HG03460 (cell line): ENCODE measurements at regions not wholly inside any gene's neighbourhood (a gene's known extent, or its start where the extent isn't known, plus 50 kb on each side); places are given as distances from the start of the nearest gene placed in this dataset.
"Not testable (repeated sequence)": the region's sequence is repeated elsewhere in the genome, so short reads cannot be mapped to it uniquely, and the experiment has no call there.

Experiments
- ATAC-seq: cut with Tn5 transposase; IDR thresholded peaks from one replicate; pipeline ENCODE4 v1.9.1; 2021; ENCODE audit not compliant: unreplicated experiment

DNA sequence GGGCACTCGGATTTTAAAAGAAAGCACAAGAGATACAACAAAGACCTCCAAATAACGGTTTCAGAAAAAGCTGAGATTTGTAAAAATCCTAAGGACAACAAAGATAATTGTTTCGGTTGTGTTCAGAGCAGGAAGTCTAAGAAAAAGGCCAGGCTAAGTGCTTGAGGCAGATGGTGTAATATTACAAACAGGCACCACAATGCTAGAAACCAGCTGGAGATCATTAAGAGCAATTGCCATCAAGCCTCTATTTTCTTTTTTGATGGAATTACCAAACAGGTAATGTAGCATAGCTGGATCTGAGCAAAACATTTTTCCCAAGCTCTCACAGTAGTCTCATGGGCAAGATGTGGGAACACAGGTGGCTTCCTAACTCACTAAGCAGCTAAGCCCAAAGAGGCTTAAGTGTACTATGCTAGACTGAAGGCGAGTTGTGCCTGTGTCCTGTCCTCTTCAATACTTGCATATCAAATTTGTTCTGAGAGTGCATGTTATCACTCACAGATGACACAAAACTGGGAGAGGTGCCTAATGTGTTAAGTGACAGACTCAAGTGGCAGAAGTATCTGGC lies 161.6 kb downstream of the GLUL start:
- ATAC-seq, result no peak

DNA sequence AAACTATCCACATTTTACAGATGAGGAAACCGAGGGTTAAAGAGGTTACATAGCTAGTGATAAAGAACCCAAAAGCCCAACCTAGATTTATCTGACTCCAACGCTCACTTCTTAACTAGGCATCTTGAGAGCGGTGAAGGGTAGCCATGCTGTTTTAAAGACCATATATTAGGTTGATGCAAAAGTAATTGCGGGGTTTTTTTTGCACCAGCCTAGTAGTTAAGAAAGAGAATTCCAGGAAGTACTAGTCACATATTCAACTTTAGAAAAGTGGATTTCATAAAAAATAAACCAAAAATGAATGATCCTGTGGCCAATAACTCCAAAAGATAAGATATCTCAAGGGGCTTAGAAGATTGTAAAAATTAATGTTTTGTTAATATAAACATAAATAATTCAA lies 162.1 kb downstream of the GLUL start:
- ATAC-seq, result no peak

DNA sequence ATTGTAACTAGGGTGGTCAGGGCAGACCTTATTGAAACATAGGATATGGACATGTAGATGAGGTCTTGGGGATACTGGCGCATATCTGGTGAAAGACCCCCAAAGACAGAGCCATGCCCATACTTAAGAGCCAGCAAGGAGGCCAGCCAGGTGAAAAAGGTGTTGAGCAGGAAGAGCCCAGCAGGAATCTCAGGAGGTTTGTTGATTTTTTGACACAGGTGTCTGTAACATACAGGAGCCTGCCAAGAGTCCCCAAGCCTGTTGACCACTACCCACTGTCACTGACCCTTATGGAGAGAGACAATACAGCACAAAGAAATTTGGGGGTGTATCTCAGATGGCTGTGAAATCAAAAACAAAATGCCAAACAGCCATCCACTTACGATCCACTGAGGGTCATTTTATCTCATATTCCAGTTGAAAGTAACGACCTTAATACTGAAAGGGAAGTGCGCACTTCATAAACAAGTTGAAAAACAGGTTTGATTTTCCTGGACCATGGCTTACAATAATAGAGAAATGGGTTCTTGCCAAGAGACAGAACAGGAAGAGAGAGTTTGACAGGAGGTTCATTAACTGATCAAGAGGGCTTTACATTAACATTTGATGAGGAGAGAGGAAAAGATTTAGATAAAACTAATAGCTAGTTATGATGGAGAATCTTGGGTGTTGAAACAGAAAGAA lies 163.6 kb downstream of the GLUL start:
- ATAC-seq, result no peak

DNA sequence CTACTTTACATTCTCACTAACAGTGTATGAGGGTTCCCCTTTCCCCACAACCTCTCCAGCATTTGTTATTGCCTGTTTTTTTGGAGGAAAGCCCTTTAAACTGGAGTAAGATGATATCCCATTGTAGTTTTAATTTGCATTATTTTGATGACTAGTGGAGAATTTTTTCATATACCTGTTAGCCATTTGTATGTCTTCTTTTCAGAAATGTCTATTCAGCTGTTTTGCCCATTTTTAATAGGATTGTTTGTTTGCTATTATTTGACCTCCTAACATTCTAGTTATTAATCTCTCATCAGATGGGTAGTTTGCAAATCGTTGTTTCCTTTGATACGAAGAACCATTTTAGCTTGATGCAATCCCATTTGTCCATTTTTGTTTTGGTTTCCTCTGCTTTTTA lies 165.0 kb downstream of the GLUL start:
- ATAC-seq, result no peak

DNA sequence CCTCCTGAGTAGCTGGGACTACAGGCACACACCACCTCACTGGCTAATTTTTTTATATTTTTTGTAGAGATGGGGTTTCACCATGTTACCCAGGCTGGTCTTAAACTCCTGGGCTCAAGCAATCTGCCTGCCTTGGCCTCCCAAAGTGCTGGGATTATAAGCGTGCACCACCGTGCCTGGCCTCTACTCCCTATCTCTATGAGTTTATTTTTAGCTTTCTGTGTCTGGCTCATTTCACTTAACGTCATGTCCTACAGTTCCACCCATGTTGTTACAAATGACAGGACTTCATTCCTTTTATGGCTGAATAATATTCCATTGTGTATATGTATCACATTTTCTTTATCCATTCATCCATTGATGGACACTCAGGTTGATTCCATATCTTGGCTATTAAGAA lies 164.2 kb upstream of the ZNF648 start:
- ATAC-seq, result not testable (repeated sequence)

DNA sequence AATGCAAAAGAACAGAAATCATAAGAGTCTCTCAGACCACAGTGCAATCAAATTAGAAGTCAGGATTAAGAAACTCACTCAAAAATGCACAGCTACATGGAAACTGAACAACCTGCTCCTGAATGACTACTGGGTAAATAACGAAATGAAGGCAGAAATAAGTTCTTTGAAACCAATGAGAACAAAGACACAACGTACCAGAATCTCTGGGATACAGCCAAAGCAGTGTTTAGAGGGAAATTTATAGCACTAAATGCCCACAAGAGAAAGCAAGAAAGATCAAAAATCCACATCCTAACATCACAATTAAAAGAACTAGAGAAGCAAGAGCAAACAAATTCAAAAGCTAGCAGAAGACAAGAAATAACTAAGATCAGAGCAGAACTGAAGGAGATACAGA lies 160.5 kb upstream of the ZNF648 start:
- ATAC-seq, result not testable (repeated sequence)

DNA sequence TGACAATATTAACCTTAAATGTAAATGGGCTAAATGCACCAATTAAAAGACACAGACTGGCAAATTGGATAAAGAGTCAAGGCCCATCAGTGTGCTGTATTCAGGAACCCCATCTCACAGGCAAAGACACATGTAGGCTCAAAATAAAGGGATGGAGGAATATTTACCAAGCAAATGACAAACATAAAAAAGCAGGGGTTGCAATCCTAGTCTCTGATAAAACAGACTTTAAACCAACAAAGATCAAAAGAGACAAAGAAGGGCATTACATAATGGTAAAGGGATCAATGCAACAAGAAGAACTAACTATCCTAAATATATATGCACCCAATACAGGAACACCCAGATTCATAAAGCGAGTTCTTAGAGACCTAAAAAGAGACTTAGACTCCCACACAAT lies 159.9 kb upstream of the ZNF648 start:
- ATAC-seq, result not testable (repeated sequence)

DNA sequence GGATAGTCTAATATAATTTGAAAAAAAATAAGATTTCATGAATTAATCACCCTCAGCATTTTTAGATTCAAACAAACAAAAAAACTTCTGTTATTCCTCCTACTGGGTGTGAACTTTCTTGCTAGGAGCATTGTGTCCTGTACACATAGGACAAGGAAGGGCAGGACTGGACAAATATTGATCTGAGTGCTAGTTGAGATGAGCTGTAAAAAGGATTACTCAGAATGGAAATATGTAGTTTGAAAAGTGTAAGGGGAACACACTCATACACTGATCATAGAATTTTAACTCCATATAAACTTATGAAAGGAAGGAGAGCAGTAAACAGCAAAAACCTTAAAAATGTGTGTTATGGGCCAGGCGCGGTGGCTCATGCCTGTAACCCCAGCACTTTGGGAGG lies 156.5 kb upstream of the ZNF648 start:
- ATAC-seq, result no peak

DNA sequence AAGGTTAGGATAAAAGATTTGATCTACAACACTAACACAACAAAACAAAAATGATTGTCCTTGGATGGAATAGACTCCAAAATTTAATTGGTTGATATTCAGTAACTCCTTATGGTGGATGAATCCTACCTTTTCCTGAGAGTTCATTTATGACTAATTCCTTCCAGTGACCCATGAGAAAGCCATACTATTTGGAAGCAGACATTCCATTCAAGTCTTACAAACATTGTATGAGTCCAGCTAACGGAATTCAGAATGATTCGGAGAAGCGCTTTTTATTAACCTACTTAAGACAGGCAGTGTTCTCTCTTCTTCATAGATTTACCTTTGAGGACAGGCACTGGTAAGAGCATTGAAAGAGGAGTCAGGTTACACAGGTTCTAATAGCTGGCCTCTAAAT lies 155.6 kb upstream of the ZNF648 start:
- no peak for ATAC-seq

DNA sequence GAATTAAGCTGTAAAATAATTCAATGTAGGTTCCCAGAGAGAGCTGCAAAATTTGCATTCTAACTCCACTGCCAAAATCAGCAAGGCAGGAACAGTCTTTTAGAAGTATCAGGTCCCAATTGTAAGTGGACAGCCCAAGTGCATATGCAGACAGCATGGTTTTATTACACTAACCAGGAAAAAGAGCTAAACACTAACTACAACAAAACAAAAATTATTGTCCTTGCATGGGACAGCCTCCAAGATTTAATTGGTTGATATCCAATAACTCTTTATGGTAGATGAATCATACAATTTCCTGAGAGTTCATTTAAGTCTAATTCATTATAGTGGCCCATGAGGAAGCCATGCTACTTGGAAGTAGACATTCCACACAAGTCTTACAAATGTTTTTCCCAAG lies 154.3 kb upstream of the ZNF648 start:
- no peak for ATAC-seq

DNA sequence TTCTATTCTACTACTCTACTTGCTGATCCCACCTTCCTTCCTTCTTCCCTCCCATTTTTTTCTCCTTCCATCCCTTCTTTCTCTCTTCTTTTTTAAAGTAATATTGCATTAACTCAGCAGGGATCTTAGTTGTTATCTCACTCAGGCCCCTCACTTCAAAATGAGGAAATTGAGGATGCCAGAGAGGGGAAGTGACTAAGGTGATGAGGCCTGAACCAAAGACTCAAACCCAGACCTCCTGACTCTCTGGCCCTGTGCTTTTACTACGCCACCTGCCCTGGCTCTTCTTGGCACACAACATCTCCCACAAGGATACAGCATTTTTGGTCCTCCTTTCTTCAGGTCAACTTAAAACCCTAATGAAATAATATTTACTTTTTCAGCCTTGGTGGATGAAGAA lies 151.7 kb upstream of the ZNF648 start:
- no peak for ATAC-seq

DNA sequence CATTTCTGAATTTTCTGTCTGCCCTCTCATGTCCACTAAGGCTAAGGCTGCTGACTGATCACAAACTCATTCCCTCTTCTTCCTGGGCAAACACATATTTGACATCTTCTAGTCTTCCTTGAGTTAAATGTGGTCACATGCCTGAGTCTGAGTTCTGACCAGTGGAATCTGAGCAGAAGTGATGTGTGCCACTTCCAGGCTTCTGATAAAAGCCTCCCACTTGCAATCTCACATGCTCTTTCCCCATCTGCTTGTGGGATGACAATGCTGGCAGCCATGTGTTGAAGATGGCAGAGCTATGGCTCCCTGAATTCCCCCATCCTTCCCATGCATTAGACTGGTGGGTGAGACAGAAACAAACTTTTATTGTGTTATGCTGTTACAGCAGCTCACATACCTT lies 149.9 kb upstream of the ZNF648 start:
- ATAC-seq, result no peak

DNA sequence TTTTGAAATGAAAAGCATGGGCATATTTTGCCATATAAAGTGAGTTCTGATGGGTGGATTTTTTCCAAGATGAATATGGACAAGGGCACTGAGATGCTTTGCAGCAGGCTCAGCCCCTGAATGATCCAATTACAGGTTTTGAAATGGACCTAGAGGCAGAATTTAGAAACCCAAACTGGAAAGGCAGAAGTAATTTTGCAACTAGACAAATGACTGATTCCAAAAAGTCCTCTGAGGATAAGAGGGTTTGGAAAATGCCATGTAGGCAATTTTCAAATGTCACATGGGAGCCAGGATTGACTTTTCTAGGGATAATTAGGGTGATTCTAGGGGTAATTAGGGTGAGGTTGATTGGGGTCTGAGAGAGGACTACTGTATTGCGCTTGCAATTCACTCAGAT lies 148.9 kb upstream of the ZNF648 start:
- no peak for ATAC-seq

DNA sequence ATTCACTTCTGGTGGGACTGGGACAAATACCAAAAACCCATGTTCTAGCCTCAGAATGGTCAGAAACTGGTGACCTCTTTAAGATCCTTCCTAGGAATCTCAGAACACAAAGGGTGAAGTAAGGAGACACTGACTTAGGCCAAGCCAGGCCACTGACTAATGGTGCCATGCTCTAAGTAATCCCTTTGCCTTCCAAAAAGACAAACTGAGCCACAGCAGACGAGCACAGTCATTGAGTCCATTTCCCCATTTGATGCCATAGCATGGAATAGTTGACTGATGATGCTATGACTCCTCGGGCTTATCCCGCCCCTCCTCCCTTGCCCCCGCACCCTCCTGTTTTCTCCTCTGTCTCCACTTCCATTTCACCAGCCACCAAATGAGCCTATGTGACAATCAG lies 145.8 kb upstream of the ZNF648 start:
- ATAC-seq, result no peak

DNA sequence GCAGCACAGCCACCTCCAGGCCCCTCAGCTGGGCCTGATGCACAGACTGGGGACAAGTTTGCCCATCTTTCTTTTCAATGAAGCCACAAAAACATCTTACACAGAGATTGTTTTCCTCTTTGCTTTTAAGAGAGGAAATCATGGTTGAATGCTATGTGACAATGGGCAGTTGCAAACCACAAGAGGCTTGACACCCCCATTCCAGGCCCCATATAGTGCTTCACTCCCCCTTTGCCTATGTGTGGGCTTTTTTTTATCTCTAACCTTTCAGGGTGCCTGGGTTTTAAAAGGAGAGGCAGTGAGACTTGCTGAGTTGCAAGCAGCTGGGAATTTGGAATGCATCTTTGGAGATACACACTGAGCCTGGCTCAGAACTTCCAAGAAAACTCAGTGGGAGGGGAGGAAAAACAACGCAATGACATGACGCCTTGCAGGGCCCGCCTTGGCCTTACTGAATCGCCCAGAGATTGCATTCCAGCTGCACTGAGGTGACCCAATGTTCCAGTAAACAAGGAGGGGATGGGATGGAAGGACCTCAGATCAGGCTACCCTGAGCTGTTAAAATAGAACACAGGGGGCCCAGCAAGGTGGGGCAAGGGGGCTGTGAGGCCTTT lies 145.2 kb upstream of the ZNF648 start:
- no peak for ATAC-seq

DNA sequence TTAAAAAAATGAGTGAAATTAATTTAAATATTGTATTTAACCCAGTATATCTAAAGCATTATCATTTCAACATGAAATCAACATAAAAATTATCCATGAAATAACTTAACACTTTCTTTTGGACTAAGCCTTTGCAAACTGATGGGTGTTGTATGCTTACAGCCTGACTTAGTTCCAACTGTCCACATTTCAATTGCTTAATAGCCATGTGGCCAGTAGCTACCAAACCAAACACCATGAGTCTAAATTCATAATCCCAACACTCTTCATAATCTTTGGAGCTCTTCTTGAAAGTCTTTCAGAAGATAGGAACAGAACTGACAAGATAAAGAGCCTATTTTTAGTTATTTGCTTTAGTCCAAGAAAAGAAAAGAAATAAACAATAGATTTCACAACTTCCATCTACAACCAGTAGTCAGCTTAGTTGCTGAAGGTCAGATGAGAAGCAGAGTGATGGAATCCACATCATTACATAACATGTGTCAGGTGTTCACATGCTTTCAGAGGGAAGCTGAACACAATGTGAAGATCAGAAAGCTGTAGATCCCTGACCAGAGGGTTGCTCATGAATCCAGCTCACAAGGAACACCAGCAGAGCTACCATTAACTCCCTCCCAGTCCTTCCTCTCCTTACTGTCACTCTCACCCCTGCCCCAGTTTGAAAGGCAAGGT lies 144.0 kb upstream of the ZNF648 start:
- no peak for ATAC-seq

DNA sequence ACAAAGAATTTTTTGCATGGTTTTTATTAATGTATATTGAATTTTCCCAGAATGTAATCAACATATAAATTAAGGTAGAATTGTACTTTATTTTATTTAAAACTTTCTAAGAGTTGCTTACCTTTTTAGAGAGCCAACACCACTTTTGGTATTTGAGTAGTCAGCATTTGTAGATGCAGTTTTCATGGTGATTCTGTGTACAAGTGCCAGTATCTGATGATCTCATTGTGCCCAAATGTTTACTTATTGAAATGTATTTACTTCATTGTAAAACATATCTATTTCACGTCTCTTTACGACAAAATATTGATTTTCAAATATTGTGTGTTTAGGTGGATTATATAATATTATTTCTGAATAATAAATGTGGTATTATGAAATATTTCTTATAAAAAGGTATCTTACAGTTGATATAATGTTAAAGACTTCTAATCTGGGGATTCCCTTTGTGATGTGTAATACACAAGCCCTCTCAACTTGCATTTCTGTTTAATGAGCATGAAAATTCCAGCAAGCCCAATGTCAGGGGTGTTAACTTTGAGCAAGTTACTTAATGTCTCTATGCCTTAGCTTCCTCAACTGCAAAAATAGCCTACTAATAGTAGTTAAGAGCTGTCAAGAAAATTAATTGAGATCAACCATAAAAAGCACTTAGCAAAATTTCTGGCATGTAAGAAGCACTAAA lies 141.8 kb upstream of the ZNF648 start:
- ATAC-seq, result no peak

DNA sequence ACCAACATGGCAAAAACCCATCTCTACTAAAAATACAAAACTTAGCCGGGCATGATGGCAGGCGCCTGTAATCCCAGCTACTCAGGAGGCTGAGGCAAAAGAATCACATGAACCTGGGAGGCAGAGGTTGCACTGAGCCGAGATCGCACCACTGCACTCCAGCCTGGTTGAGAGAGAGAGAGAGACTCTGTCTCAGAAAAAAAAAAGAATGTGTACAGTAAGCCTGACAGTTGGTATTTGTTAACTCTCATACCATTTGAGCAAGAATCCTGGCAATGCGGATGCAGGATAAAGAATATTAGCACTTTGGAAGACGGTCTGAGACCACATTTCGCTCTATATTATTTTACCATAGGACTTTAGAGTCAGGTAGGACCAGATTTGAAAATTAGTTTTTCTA lies 140.0 kb upstream of the ZNF648 start:
- ATAC-seq, result not testable (repeated sequence)

DNA sequence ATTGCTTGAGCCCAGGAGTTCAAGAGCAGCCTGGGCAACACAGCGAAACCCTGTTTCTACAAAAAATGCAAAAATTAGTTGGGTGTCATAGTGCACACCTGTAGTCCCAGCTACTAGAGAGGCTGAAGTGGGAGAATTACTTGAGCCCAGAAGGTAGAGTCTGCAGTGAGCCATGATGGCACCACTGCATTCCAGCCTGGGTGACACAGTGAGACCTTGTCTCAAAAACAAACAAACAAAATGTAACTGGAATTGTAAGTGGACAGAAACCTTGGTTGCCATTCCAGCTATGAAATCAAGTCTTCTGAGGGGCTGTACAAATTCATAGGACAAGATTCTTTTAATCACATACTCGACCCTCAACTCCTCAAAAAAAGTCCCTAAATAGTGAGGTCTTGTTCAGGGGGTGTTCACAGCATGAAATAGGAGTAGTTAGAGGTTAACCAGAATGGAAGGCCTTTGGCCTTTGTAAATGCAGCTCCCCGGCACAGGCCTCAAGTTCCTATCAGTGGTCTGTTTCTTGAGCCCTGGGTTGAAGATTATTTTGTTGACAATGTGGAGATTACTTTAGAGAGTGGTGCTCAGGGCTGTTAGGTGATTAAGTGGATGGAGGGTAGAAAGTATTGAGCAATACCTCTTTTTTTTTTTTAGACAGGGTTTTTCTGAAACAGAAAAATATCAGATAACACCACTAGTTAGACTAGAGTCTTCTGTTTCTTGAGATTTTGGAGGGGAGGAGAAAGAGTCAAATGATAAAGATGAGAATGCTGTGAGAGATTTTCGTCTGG lies 138.7 kb upstream of the ZNF648 start:
- ATAC-seq, result no peak

DNA sequence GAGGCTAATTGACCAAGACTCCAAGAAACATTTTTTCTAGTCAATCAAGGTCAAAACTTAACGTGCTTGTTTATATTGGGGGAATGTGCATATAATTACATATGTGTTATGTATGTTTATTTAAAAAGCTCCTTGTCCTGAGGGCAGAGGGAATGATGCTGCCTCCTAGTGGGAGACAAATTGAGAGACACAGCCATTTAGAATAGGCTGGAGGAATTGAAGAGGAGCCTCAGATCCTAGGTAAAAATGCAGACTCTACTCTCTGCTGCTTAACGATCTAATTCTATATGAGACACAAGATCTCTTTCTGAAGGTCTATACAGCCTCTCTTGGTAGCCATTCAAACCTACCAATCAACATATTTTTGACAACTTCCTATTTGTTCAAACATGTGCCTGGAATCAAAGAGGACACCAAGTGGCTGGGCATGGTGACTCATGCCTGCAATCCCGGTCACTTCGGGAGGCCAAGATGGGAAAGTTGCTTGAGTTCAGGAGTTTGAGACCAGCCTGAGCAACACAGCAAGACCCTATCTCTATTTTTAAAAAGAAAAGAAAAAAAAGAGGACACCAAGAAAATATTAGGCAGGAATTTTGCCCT lies 136.6 kb upstream of the ZNF648 start:
- ATAC-seq, result no peak
